Activated CD4-positive, alpha-beta T cell treated with anti-CD3 and anti-CD28 coated beads for 48 hours (primary cell): ENCODE measurements at regions not wholly inside any gene's neighbourhood (a gene's known extent, or its start where the extent isn't known, plus 50 kb on each side); places are given as distances from the start of the nearest gene placed in this dataset.

Source experiments
- DNase-seq: peaks from one replicate; pipeline ENCODE4 v3.0.0-alpha.2; 2020

DNA sequence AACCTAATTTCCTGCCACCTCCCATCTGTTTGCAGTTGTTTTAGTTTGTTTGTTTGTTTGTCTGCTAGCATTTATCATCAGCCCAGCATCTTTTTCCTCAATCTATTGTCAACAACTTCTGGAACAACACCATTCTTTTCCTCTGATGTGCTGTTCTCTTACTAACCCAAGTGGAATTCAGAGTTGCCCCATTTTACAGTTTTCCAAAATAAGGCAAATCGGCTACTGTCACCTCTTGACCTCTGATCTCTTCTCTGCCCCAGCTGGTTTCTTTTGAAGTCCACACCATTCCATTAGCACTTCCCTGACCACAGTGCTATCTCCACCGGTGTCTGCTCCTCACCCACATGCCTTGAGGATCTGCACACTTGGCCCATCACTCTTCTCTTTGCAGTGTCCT is 102.4 kb downstream of the EFNB2 start:
- DNase-seq = no peak

DNA sequence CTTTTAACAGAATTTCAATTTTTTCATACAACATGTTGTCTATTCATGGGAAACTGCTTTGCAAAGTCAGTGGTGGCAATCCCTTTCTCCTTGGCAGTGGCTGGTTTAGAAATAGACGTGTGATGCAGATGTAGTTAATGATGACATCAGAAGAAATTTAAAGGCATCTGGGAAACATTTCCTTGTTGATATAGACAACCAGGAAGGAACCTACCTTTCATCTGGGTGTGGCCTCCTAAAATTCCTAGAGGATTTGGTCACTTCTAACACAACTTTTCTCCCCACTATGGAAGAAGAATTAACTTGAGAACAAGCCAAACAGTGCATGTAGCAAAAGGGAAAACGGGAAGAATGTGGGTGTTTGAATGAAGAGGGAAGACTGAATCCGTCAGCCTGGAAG is 102.8 kb downstream of the EFNB2 start:
- DNase-seq = no peak

DNA sequence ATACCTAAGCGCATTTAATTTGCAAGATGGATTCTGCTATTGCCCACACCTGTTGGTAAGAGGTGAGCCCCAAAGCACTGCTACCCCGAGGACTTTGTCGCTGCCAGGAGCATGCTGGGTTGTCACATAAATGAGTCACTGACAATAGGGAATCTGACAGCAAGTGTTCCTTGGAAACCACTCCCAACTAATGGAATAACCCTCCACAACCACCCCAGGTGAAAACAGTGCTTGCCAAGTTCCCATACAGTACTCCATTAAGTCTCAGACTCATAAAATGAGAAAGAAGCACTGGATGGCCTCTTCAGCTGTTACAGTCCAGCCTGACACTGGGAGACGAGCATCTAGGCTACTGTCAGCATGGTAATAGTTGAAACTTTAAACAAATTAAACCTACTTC is 108.6 kb downstream of the EFNB2 start:
- DNase-seq = no peak

DNA sequence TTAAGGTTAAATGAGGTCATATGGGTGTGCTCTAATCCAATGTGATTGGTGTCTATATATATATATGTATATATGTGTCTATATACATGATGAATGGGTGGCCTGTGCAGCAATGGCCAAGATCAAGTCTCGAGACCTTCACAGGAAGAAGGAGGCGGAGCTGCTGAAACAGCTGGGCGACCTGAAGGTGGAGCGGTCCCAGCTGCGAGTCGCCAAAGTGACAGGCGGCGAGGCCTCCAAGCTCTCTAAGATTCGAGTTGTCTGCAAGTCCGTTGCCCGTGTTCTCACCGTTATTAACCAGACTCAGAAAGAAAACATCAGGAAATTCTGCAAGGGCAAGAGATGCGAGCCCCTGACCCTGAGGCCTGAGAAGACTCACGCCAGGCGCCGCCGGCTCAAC is 109.8 kb downstream of the EFNB2 start:
- DNase-seq = no peak

DNA sequence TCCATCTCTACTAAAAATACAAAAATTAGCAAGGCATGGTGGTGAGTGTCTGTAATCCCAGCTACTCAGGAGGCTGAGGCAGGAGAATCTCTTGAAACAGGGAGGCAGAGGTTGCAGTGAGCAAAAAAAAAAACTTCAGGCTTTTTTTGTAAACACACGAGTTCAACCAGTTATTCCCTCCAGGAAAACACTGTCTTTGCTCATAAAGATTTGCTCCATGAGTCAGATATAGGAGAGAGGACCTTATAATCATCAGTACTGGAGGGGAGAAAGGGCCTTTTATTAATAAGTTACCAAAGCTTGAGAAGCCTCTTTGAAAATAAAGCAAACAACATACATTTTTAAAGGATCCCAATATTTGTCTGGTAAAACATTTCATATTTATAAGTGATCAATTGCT is 110.7 kb downstream of the EFNB2 start:
- DNase-seq = no peak

DNA sequence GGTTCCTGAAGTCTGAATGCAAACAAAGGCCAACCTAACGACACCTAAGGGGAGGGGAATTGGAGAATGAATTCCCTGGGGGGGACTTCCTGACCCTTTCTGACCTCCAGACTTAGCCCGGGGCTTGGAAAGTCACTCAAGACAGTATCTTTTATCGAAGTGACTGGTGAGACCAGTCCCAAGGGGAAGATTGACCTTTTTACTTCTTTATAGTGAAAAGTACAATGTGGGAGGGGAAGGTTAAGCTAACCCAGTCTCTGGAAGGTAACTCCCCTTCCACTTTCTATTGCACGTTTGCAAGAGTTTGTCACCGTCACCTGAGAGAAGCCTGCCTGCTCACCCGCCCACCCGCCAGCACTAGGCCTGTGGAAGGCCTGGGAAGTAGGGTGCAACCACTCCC is 111.9 kb downstream of the EFNB2 start:
- no peak for DNase-seq

DNA sequence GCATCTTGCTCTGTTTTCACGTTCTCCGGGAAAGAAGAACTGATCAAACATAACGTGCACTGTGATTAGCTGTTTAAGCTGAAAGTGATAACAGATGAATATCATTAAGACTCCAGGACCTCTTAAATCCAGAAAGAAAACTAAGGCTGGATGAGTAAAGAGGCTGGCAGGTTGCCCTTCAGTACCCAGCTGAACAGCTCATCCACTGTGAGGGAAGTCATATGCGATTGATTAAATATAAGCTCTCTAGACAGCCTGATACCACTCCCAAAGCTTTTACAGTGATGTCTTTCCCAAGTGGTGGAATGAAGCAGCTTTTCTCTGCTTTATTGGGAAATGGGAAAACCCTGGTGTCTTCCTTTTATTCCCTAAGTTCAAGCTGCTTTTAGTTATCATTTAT is 116.9 kb downstream of the EFNB2 start:
- DNase-seq = no peak

DNA sequence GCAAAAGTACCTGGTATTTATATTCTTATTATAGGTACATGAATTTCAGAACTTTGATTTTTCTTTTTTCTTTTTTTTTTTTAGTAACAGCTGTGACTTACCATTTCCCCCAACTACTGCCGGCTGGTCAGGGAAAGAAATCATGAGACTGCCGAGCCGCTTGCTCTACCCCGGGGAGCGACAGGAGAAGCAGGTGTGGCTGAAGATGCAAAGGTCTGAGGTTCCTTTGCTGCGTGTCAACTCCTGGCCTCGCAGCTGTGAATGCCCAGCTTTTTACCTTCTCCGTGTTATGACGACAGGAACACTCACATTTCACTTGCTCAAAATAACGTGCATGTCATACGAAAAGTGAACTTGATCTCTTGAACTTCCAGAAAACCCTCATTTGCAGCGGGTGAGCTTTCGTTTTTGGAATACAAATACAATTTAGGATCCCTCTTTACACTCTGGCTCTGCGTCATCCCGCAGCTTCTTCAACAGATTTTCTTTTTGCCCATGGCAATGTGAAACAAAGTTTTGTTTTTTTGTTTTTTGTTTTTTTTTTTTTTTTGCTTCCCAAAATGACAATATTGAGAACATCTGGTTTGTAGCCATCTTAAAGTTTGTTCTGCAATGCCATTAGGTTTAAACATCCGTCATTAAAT is 117.9 kb downstream of the EFNB2 start:
- DNase-seq = no peak

DNA sequence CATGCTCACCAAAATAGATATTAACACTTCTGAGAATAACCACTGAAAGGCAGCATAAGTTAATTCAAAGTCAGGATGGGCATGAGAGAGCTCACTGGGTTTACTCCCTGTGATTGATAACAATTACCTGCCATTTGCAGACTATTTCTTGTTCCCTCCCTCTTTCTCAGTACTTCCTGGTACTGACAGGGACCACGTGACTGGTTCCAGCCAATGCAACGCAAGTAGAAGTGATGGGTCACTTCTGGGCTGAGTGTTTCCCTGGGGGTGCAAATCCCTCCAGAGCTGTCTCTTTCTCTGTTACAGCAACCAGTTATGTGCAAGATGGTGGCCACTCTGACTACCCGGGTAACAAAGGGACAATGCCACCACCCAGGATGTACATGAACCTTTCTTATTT is 118.8 kb downstream of the EFNB2 start:
- DNase-seq = no peak

DNA sequence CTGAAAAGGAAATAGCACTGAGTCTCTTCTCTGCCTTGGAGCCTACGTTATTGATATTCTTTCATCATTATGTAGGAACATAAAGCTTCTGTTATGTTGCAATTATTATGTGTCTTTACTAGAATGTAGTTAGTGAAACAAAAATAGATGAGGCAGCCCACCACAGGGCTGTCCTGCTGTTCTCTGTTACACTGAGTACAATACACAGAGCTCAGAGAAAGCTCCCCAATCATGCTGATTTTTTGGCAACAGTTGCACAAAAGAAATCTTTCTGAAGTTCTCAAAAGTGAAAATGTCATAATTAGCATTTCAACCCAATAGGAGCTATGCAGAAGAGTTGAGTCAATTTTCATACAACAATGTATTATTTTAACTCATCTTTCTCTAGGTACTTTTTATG is 119.5 kb downstream of the EFNB2 start:
- DNase-seq = no peak

DNA sequence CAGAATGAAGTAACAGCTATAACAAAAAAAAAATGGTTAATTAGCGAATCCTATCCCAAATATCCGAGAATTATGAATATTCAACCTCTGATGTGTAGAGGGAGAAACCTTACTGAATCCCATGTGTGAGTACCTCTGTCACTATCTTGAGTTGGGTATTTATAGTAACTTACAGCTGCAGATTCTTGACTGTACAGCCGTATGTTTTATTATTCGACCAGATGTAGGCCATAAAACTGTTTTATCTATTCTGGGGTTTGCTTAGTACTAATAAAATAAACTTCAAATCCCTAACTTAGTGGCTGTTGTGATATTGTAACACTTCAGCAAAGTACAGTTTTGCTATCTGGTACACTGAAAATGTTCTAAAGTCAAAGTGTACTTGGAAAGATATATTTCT is 120.0 kb downstream of the EFNB2 start:
- DNase-seq = no peak

DNA sequence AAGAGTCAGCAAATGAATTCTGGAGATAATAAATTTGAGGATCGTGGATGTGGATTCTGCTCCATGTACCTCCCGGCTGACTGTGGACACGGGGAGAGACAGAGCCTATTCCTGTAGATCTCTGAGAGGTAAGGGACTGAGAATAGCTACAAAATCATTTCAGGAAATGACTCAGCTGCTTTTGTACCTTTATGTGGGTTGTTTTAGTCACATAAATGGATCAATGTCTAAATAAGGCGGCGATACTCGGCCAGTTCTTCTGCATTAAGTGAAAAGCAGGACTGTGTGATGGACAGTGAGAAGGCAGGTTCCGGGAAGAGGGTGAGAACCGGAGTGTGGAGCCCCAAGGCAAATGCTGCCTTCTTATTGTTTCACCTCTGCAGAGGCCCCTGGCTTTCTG is 128.1 kb downstream of the EFNB2 start:
- no peak for DNase-seq

DNA sequence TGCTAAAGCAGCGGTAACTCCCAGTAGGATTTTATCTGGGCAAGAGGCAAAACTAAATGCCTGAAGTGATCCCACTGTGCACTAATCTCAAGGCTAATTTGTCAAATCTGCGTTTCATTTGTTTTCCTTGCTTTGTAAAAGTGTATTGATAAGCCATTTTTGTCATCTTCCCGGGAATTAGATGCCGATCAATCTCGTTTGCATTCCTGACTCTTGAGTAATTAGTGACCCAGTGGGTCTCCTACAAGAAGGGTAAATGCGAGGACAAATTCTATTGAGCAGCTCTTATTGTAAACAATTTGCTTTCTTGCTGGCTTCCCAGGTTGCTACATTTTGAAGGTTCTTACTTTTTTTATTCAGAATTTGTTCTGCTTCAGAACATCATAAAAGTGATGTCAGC is 129.7 kb downstream of the EFNB2 start:
- DNase-seq = no peak

DNA sequence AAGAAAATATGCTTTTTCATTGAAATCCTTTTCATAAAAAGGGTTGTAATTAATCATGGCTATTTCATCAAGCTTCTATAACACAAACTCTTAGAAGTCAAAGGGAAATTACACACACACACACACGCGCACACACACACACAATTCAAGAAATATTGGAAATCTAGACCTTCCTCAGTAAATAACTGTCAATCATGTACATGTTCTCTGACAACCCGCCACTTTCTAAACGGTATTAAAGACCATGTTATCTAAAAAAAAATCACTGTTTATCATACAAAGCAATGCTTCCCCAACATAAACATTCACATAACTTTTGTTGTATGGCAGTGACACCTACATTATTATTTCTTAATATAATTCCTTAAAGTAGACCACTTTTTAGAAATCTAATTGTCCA is 132.2 kb downstream of the EFNB2 start:
- no peak for DNase-seq

DNA sequence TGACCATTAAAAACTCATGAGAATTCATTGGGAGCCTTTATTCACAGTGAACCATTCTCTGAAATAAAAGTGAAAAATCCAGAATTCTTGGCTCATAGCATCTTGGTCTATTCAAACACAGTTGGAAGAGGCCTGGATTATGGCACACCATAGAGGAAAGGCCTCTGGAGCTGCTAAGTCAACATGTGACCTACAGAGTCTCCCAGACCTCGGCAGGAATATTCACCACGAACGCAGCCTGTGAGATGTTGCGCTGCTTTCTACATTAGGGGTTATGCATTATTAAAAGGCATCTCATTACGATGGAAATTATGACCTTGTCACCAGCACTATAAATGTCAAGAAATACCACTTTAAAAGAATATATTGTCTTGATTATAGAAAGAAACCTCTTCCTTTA is 132.6 kb downstream of the EFNB2 start:
- no peak for DNase-seq

DNA sequence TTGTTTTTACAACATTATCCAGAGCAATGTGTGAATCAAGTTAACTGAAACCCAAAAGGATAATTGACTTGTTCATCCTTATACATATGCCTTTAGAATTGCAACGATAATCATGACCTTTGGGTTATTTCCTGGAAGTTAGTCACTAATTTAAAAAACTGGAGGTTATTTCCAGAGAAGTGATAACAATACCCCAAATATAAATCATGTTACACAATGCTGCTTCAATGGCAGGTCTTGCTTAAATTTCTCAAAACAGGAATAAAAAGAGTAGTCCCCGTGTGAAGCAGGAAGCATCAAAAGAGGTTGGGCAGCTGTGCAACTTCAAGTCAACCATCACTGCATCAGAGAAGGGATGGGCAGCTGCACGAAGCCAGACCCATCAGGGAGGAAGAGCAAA is 134.4 kb downstream of the EFNB2 start:
- no peak for DNase-seq

DNA sequence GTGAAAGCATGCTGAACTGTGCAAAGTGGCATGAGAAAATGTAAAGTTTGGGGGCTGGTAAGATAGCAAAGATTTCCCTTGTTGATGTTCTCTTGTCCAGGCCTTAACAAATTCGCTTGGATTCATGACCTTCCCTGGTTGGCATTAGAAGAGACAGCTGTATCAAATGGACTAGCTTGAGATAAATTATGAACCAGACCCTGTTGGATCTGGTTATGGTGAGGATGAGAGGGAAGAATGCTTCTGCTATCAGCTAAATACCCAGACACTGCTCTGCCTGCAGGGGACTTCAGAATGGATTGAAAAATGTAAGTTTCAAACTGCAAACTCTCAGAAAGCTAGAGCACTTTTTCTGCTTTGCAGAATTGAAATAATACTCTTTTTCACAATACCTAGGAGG is 135.2 kb downstream of the EFNB2 start:
- no peak for DNase-seq

DNA sequence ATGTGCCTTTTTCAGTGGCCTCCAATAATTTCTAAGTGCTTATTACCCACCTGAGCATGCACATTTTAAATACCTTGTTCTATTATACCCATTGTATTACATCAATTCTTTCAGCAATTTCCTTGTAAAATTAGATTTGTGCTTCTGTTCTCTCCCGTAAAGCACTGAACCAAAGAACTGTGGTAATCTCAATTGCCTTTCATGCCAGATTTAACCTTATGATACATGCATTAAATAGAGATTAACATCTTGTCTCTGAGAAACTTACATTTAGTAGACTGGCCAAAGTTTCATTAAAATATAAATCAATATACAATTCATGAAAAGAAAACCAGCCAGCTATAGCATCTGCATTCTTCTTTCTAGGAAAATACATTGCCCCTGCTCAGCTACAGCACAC is 137.2 kb downstream of the EFNB2 start:
- no peak for DNase-seq

DNA sequence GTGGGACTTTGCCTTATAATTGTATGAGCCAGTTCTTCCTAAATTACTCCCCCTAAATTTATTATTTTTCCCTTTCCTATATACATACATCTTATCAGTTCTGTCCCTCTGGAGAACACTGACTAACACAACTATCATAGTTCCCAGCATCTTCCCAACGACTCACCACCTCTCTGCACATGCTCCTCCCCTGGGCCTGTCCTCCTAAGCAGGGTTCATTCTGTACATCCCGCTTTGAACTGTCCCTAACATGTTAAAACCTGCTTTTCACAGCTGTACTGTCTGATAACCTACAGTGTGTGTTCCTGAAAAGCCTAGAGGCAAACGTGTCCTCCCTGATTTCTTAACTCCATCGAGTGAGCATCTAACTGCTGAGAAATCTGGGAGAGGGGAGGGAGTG is 141.7 kb downstream of the EFNB2 start:
- no peak for DNase-seq

DNA sequence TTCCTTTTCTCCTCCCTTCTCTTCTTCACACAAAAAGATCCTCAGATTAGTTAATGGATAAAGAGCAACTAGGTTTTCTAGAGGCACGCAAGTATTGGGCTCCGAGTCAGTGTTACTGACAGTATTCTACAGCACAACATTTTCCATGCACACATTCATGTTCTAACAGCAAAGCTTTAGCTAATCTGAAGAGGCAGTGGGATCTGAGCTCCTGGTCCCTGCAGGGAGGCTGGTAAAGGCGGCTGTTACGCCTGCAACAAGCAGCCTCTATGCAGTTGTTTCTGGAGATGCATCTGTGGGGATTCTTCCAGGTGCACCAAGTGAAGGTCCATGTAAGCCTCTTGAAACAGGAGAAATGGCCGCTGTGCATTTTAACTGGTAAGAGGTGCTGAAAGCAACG is 143.8 kb downstream of the EFNB2 start:
- DNase-seq = no peak

DNA sequence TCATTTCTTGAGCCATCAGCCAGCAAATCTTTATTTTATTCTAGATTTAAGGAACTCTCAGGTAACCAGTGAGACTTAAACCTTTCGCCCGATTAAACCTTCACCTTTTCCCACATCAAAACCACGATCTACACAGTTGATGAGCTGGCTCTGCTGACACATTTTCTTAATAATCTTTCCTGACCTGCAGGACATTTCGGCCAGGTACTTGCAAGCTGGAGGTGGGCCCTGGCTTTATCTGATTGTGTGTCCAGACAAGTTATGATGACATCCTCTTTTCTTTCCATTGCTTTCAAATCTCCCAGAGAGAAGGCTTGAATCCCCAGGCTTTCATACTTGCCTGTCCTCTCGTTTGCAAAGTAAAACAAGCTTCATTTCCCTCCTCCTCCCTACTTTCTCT is 144.2 kb downstream of the EFNB2 start:
- no peak for DNase-seq

DNA sequence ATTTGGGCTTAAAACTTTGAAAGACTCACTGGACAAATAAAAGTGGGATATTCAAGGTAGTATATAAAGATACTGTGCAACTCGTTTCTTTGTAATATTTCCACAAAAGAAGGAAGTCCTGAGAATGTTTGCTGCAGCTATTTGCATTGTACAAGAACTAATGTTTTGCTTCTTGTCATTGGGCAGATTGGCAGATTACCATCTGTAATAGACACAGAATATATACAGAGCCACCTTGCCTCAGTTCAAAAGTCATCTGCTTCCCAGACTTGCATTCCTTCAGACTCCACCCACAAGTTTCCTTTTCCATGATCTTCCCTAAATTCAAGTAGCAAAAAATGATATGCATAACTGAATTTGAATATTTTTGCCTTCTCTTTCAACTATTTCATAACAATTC is 145.1 kb downstream of the EFNB2 start:
- DNase-seq = no peak

DNA sequence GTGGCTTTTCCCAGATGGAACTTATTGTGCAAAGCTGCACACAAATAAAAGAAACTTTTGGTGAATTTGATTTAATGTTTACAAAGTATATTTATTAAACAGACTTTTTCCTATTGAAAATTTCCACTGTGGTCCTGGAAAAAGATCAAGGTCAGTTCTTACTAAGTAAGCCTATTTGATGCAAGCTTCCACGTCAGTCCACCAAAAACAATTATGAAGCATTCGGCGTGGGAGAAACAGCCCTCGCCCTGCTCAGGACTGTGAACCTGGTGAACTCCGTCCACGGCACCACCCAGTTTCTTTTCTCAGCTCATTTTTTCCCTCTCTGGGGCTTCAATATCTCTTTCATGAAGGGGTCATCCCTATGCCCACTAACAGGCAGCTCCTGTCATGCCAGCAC is 149.8 kb downstream of the EFNB2 start:
- DNase-seq = no peak

DNA sequence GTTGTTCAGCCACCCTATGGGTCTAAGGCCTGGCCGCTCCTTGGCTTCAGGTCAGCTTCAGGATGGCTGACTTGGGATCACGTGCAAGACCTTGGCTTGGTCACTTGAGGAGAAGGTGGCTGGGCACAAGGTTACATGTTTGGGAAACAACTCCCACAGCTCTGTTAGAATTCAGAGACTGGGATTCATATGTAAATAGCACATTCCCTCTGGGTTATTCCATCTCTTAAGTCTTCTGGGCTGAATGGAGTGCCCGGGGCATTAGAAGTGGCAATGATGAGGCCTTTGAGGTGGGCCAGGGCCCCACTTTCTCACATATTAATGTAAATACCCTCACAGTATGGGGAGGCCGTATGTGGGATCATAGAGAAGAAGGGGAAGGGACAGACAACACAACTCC is 150.9 kb downstream of the EFNB2 start:
- DNase-seq = no peak

DNA sequence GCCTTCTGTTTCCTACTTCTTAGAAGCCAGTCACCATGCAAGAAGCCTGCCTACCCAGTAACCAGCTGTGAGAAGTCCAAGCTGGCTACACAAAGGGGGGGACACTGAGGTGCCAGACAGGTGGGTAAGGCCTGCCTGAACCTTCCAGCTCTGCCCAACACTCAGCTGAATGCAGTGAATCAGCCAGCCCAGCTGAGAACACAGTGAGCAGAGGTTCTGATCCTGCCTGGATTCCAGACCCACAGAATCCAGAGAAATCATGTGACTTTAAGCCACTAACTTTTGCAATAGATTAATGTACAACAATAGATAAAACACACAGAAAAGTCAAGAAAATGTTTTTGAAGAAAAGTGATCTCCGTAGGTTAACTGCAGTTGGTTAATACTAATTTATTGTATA is 151.7 kb downstream of the EFNB2 start:
- DNase-seq = no peak

DNA sequence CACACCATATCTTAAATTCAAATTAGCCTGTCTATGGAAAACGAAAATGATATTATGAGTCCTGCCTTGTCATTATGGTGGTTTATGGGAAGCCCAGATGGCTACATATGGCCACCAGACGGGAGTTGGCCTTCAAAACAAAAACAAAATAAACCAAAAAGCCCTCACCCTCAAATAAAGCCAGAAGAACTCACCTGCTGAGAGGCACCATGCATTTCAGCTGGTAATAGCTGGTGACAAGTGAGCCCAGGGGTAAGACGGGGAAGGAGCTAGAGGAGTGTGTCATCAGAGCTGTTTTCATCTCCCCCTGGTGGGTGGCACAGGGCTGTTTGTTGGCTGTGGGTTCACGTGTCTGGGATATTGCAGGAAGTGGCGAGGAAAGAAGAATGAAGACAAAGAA is 152.9 kb downstream of the EFNB2 start:
- no peak for DNase-seq
